GM18517 (cell line): ENCODE measurements at regions not wholly inside any gene's neighbourhood (a gene's known extent, or its start where the extent isn't known, plus 50 kb on each side); places are given as distances from the start of the nearest gene placed in this dataset.
"Not testable (repeated sequence)": the region's sequence is repeated elsewhere in the genome, so short reads cannot be mapped to it uniquely, and the experiment has no call there.

ENCODE experiments used
- ATAC-seq: cut with Tn5 transposase; IDR thresholded peaks from one replicate; pipeline ENCODE4 v1.9.1; 2021; ENCODE audit warnings: mild to moderate bottlenecking, moderate library complexity; ENCODE audit not compliant: unreplicated experiment

DNA sequence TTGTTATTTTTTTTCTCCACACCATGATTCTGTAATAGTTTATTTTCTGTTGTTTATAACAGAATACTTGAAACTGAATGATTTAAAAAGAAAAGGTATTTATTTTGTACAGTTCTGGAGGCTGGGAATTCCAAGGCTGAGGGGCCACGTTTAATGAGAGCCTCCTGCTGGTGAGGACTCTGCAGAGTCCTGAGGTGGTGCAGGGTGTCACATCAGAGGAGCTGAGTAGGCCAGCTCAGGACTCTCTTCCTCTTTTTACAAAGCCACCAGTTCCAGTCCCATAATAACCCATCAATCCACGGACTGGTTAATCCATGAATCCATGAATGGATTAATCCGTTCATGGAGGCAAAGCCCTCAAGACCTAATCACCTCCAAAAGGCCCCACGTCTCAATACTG, 71.6 kb downstream of the TFAP2A start:
- ATAC-seq, result no peak

GRCh38 chr6:10341605-10342004, 73.3 kb downstream of the TFAP2A start:
- ATAC-seq, result no peak

DNA sequence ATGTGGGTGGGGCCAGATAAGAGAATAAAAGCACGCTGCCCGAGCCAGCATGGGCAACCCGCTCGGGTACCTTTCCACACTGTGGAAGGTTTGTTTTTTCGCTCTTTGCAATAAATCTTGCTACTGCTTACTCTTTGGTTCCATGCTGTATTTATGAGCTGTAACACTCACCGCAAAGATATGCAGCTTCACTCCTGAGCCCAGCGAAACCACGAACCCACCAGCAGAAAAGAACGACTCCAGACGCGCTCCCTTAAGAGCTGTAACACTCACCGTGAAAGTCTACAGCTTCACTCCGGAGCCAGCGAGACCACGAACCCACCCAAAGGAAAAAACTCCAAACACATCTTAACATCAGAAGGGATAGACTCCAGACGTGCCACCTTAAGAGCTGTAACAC, 76.7 kb downstream of the TFAP2A start:
- no peak for ATAC-seq

GRCh38 chr6:10337376-10337775, 77.5 kb downstream of the TFAP2A start:
- not testable (repeated sequence) for ATAC-seq

DNA sequence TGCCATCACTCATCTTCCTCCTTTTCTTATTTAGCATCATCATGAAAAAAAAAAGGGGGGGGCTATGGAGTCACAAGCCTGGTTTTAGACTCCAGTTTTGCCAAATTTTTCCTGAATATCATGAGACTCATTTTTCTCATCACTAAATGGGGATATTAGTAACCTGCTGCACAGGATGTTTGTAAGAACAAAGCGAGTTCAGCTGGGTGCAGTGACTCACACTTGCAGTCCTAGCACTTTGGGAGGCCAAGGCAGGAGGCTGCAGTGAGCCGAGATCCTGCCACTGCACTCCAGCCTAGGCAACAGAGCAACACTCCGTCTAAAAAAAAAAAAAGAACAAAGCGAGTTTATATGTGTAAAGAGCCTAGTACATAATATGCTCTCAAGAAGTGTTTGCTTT, 82.8 kb downstream of the TFAP2A start:
- ATAC-seq, result no peak

- ATAC-seq, result no peak
Observed at GRCh38 chr6:10331334-10331968, 83.4 kb downstream of the TFAP2A start.

- ATAC-seq, result no peak
Observed at GRCh38 chr6:10330515-10330914, 84.4 kb downstream of the TFAP2A start.

DNA sequence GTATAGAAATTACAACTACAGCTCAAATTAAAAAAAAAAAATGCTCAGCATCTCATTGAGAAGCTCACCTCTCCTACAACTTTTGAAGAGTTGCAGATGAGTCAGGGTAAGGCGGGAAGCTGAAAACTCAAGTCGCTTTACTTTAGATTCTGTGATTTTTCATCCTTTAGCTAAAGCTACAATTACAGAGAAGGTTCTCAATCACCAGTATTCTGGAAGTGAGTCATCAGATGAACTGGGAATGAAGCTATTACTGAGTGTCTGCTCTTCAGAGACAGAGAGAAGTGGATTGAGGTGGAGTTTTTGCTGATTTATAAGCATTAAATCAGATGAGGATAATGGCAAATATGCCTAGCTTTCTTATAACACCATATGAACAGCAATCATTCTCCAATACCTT, 91.9 kb downstream of the TFAP2A start:
- no peak for ATAC-seq

DNA sequence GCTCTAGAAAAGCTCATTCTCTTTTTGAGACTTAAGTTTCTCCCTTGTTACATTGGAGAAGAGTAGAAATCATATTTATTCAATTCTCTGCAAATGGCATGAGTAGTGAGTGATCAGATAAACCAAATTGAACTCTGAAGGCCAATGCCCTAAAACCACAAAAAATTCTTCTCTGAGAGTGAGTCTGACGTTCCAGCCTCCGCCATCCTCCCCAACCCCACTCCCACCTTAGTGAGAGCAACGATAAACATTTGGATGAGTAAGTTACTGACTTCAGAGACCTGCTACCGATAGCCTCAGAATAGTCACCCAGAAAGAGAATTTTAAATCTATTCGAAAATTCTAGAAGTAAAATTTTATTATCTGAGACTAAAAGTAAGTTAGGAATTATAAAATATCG, 94.6 kb downstream of the TFAP2A start:
- ATAC-seq, result no peak

GRCh38 chr6:10316373-10316721, 98.5 kb downstream of the TFAP2A start:
- ATAC-seq, result no peak

DNA sequence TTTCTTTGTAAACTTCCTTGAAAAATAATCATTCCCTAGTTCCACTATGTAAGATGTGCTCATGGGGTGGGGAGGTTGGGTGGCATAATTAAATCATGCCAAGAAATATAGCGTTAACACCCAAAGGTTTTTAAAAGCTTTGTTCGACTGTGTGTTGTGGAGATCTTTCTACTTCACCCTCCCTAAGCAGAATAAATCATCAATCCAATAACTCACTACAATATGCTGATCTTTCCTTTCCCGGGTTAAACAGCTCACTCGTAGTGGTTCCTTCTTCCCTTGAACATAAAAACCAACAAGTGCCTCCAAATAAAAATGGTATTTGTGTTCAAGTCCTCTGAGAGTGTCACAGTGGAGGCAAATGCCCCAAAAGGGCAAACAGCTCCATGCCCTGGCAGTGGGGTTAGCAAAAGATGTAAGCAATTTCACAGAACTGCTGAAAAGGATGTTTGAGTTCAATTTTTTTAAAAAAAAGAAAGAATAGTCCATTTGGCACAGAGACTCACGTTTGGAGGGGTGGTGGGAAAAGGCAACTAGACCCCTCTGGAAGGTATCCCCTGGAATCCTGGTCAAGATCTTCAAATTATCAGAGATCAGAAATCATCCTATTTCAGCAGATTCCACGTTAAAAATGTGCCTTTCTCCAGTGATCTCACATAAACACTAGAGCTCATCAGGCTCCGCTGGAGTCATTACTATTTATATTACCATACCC, 99.1 kb downstream of the TFAP2A start:
- no peak for ATAC-seq

GRCh38 chr6:10315034-10315433, 99.8 kb downstream of the TFAP2A start:
- ATAC-seq, result no peak

DNA sequence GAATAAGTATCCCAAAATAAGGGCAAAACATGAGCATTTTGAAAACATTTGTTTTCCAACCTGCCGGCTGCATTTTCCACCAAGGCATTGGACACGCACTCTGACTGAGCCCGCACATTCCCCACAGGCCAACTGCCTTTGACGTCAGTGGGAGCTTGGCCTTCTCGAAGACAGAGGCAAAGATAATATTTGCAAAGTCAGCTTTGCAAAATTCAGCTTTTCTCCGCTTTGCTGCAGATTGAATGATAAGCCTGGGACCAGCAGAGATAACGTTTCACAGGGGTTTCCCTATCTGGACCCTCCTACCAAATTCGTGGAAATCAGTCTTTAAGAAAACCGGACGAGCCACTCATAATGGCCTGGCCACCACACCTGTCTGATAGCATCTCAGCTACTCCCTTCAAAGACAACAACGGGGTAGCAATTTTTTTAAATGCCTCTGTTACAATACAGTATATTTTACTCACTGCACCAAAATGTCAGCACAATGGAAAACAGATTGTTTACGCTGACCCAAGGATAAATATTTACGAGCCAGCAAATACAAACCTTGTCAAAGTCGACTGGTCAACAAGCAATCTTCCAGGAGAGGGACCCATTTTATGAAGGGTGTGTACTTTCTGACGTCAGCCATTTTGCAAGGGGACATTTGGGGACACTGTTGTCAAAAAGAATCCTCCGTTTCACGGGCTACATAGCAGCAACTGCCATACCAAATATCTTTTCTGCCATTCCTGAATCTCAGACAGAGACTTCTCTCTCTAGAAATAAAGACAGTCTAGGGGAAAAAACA, 100.5 kb downstream of the TFAP2A start:
- ATAC-seq, result no peak

DNA sequence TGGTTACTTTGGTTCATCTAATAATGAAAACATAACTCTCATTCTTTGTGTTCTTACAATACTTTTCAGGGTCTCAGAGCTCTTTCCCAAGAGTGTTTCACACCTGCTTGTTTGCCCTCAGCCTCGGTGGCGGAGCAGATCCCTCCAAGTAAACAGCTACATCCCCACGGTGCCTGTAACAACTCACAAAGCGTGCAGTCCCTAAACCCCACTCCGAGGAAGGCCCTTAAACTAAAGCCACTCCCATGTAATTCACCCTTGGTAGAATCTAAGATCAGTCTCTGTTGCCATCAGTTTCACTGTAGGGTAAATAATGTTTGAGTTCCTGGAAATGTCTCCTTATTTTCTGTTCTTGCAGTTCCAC, 101.1 kb downstream of the TFAP2A start:
- ATAC-seq, result no peak

DNA sequence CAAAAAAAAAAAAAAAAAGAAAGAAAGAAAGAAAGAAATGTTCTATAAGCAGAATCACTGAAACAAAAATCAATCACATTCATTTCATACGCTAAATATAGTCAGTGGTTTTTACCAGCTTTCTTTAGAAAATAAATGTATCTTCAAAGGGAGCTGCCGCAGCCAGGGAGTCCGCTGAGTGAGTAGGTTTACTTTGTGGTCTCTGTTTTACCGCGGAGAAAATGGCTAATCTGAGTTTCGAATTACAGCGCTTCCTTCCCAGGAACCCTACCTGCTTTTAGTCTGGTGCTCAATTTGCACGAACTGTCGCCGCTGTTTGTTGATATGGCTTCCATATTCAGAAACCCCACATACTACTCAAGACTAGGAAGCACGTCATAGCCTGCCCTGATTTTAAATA, 102.4 kb downstream of the TFAP2A start:
- ATAC-seq, result no peak

- ATAC-seq, result not testable (repeated sequence)
Observed at GRCh38 chr6:10311546-10312405, 103.1 kb downstream of the TFAP2A start.

GRCh38 chr6:10310826-10311225, 104.0 kb downstream of the TFAP2A start:
- ATAC-seq, result no peak

GRCh38 chr6:10310330-10310653, 104.6 kb downstream of the TFAP2A start:
- no peak for ATAC-seq

GRCh38 chr6:10309457-10310329, 105.2 kb downstream of the TFAP2A start:
- no peak for ATAC-seq

DNA sequence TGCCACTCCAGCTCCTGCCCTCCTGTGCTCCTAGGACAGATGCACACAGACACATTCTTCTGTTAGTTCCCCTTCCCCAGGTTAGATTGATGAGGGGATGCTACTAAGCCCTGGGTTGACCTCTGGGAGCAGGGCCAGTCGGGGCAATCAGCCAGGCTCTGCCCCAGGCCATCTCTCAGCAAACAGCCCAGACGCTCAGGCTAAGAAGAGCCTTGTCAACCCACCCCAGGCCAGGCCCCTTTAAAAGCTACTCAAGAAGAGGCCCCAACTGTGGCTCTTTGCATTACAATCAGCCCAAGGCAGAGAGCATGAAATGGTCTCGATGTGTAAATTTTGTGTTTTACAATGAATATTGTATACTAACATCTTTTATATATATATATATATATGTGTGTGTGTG, 107.4 kb downstream of the TFAP2A start:
- no peak for ATAC-seq
